Fibroblast of lung (primary cell): ENCODE measurements at regions not wholly inside any gene's neighbourhood (a gene's known extent, or its start where the extent isn't known, plus 50 kb on each side); places are given as distances from the start of the nearest gene placed in this dataset.

Source experiments
- DNase-seq, 2 donors: peaks; one replicate each; pipeline versions ENCODE4 v3.0.0 to v3.0.0-alpha.2; 2010; ENCODE audit warnings: low read depth in 2 of 2
- H2AFZ ChIP-seq: 2 replicates; pipeline ENCODE4 v1.5.1; 2012; ENCODE audit warnings: low read length, control low read depth, inconsistent platforms
- H3K27ac ChIP-seq: 2 replicates; pipeline ENCODE4 v1.5.1; 2011; ENCODE audit warnings: low read length, control low read depth; ENCODE audit not compliant: insufficient read depth
- H3K27me3 ChIP-seq: 2 replicates; pipeline ENCODE4 v1.5.1; 2011; ENCODE audit warnings: mild to moderate bottlenecking, low read length; ENCODE audit not compliant: control insufficient read depth, insufficient read depth
- H3K36me3 ChIP-seq: 2 replicates; pipeline ENCODE4 v1.5.1; 2011; ENCODE audit warnings: low read length; ENCODE audit not compliant: control insufficient read depth, insufficient read depth
- H3K4me1 ChIP-seq: 2 replicates; pipeline ENCODE4 v1.5.1; 2011; ENCODE audit warnings: low read length; ENCODE audit not compliant: control insufficient read depth, insufficient read depth; ENCODE audit errors: extremely low read depth
- H3K4me2 ChIP-seq: 2 replicates; pipeline ENCODE4 v1.5.1; 2011; ENCODE audit warnings: low read length, control low read depth; ENCODE audit not compliant: insufficient read depth; ENCODE audit errors: extremely low read depth
- H3K4me3 ChIP-seq, 4 experiments: fragments of 200-600 bp in 1 of 4; sonication (generic) in 1 of 4; replicated peaks in 1 of 4; 2 replicates each; pipeline ENCODE4 v1.5.1; 2011 to 2016; ENCODE audit warnings: low read length in 4 of 4, low read depth in 3 of 4, mild to moderate bottlenecking in 3 of 4, control low read depth in 2 of 4, inconsistent platforms in 1 of 4, mixed read lengths in 1 of 4; ENCODE audit not compliant: insufficient read depth in 1 of 4; ENCODE audit errors: control extremely low read depth in 1 of 4
- H3K79me2 ChIP-seq: 2 replicates; pipeline ENCODE4 v1.5.1; 2012; ENCODE audit warnings: mild to moderate bottlenecking, low read length, inconsistent platforms; ENCODE audit not compliant: control insufficient read depth, insufficient read depth
- H3K9ac ChIP-seq: 2 replicates; pipeline ENCODE4 v1.5.1; 2011; ENCODE audit warnings: mild to moderate bottlenecking, low read length, control low read depth; ENCODE audit not compliant: insufficient read depth
- H3K9me3 ChIP-seq: 2 replicates; pipeline ENCODE4 v1.5.1; 2012; ENCODE audit warnings: low read depth, low read length; ENCODE audit not compliant: control insufficient read depth, insufficient read depth
- H4K20me1 ChIP-seq: 2 replicates; pipeline ENCODE4 v1.5.1; 2011; ENCODE audit warnings: low read length; ENCODE audit not compliant: control insufficient read depth, insufficient read depth; ENCODE audit errors: extremely low read depth
- EZH2 ChIP-seq: IDR thresholded peaks from 2 replicates; pipeline ENCODE4 v1.5.1; 2012; ENCODE audit warnings: low read length, control low read depth, mild to moderate bottlenecking; ENCODE audit errors: missing control alignments
- TF ChIP-seq, protein P1 (sequence below), 2 donors: IDR thresholded peaks in 1 of 2; conservative IDR thresholded peaks in 1 of 2; 1 replicate in 1 of 2; 2 replicates in 1 of 2; pipeline ENCODE4 v1.5.1; 2011 to 2012; ENCODE audit warnings: low read length in 2 of 2, control low read depth in 1 of 2, inconsistent platforms in 1 of 2, low read depth in 1 of 2, mild to moderate bottlenecking in 1 of 2

- Histone ChIP-seq H3K4me1 (no peaks in the 10 kb centered on the region), H3K27ac (no peak overlapping the region), H3K4me2 (no peak overlapping the region), H3K79me2 (no peaks in the 10 kb centered on the region), H3K36me3 (no peaks in the 10 kb centered on the region), H3K9me3 (no peaks in the 10 kb centered on the region), H3K27me3 (no peaks in the 10 kb centered on the region), H3K4me3 (no peak overlapping the region), H3K9ac (no peak overlapping the region), H4K20me1 (no peaks in the 10 kb centered on the region), H2AFZ (no peak overlapping the region)
- no peak for DNase-seq
- TF ChIP-seq, protein P1, sequence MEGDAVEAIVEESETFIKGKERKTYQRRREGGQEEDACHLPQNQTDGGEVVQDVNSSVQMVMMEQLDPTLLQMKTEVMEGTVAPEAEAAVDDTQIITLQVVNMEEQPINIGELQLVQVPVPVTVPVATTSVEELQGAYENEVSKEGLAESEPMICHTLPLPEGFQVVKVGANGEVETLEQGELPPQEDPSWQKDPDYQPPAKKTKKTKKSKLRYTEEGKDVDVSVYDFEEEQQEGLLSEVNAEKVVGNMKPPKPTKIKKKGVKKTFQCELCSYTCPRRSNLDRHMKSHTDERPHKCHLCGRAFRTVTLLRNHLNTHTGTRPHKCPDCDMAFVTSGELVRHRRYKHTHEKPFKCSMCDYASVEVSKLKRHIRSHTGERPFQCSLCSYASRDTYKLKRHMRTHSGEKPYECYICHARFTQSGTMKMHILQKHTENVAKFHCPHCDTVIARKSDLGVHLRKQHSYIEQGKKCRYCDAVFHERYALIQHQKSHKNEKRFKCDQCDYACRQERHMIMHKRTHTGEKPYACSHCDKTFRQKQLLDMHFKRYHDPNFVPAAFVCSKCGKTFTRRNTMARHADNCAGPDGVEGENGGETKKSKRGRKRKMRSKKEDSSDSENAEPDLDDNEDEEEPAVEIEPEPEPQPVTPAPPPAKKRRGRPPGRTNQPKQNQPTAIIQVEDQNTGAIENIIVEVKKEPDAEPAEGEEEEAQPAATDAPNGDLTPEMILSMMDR (conservative IDR thresholded peaks at IDR 0.05 in 1 of 2, IDR thresholded peaks at IDR 0.05 in 1 of 2; ENCODE audit: low read depth in 1 of 2, low read length in 2 of 2) = no peak
- no peak for TF ChIP-seq EZH2
Measured at GRCh38 chr11:28471537-28471936, 363.3 kb downstream of the METTL15 start.

DNA sequence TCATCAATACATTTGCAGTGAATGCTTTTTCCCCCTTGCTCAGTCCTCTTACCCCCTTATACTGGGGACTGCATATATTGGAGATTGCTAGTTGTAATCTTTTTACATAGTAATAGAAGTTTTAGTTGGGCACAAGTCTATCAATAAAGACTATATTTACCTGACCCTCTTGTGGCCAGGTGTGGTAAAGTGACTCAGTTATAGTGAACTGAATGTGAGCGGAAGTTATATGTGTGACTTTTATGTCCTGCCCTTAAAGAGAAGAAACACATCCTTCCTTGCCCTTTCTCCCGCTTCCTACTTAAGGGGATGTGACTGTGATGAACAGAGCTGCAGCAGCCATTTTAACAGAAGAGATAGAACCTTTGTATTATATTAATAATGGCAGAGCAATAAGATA, 362.0 kb downstream of the METTL15 start:
- no peak for DNase-seq
- Histone ChIP-seq H3K4me1 (no peaks in the 10 kb centered on the region), H3K4me3 (no peak overlapping the region), H4K20me1 (no peaks in the 10 kb centered on the region), H3K27ac (no peak overlapping the region), H3K9ac (no peak overlapping the region), H3K36me3 (no peaks in the 10 kb centered on the region), H3K27me3 (no peaks in the 10 kb centered on the region), H3K9me3 (no peaks in the 10 kb centered on the region), H3K4me2 (no peak overlapping the region), H3K79me2 (no peaks in the 10 kb centered on the region), H2AFZ (no peak overlapping the region)
- TF ChIP-seq, protein P1 (conservative IDR thresholded peaks at IDR 0.05 in 1 of 2, IDR thresholded peaks at IDR 0.05 in 1 of 2; ENCODE audit: low read depth in 1 of 2, low read length in 2 of 2) = no peak
- TF ChIP-seq EZH2 = no peak

GRCh38 chr11:28466506-28466905, 358.3 kb downstream of the METTL15 start:
- Histone ChIP-seq H3K36me3 (no peaks in the 10 kb centered on the region), H3K4me1 (peaks cover 9% of the 10 kb centered on the region), H3K9ac (no peak overlapping the region), H3K27me3 (no peaks in the 10 kb centered on the region), H3K4me2 (no peak overlapping the region), H2AFZ (no peak overlapping the region), H3K4me3 (no peak overlapping the region), H4K20me1 (no peaks in the 10 kb centered on the region), H3K79me2 (no peaks in the 10 kb centered on the region), H3K9me3 (no peaks in the 10 kb centered on the region), H3K27ac (no peak overlapping the region)
- TF ChIP-seq, protein P1 (conservative IDR thresholded peaks at IDR 0.05 in 1 of 2, IDR thresholded peaks at IDR 0.05 in 1 of 2; ENCODE audit: low read depth in 1 of 2, low read length in 2 of 2) = no peak
- no peak for TF ChIP-seq EZH2
- no peak for DNase-seq
